ENCODE measurements at regions not wholly inside any gene's neighbourhood (a gene's known extent, or its start where the extent isn't known, plus 50 kb on each side); places are given as distances from the start of the nearest gene placed in this dataset.
A peak's percentile ranks its signal among the peaks of the same experiment; 100 is the strongest.

DNA sequence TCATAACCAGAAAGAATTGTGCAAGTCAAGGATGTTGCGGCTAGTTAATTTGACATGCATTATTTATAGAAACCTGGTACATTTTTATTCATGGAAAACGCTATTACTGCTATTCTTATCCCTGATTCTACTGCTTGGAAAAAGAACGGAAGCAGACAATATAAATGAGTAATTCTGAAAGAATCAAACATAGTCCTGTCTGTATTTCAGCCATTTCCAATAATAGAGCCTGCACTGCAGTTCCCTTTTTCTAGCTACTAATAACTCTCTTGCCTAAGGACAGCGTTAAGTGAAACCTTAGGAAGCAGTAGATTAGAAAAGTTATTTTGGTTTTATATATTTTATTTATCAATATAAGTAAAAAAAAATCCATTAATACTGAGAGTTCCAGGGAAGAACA is 414.9 kb downstream of the CYLC2 start:
- no peak overlapping the region for H3K4me3 ChIP-seq (replicated peaks in 1 of 2; ENCODE audit: low read depth in 2 of 2, low read length in 2 of 2)
- TF ChIP-seq, protein P1, sequence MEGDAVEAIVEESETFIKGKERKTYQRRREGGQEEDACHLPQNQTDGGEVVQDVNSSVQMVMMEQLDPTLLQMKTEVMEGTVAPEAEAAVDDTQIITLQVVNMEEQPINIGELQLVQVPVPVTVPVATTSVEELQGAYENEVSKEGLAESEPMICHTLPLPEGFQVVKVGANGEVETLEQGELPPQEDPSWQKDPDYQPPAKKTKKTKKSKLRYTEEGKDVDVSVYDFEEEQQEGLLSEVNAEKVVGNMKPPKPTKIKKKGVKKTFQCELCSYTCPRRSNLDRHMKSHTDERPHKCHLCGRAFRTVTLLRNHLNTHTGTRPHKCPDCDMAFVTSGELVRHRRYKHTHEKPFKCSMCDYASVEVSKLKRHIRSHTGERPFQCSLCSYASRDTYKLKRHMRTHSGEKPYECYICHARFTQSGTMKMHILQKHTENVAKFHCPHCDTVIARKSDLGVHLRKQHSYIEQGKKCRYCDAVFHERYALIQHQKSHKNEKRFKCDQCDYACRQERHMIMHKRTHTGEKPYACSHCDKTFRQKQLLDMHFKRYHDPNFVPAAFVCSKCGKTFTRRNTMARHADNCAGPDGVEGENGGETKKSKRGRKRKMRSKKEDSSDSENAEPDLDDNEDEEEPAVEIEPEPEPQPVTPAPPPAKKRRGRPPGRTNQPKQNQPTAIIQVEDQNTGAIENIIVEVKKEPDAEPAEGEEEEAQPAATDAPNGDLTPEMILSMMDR (IDR thresholded peaks at IDR 0.05; ENCODE audit: low read depth, low read length), result no peak
- DNase-seq (ENCODE audit: low read depth in 2 of 2), result peak in 1 of 2 donors; percentile 18

DNA sequence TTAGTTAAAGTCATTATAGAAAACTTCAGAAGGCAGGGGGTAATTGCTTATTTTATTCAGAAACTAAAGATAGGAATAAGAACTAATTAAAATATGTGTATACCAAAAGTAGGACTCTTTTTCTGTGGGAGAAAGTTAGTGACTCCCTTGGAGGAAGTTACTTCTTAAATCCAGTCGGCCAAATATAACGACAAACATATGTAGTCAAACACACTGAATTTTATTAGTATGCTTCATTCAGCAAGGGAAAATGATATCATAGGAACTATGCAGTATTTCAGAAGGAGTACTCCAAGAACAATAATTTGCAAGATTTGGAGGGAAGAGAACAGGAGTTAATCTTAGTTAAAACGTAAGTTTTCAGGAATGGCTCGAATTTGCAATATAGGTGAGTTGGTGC is 432.6 kb downstream of the CYLC2 start:
- TF ChIP-seq, protein P1 (IDR thresholded peaks at IDR 0.05; ENCODE audit: low read depth, low read length), result no peak
- no peak overlapping the region for H3K4me3 ChIP-seq (replicated peaks in 1 of 2; ENCODE audit: low read depth in 2 of 2, low read length in 2 of 2)
- DNase-seq (ENCODE audit: low read depth in 2 of 2), result no peak

DNA sequence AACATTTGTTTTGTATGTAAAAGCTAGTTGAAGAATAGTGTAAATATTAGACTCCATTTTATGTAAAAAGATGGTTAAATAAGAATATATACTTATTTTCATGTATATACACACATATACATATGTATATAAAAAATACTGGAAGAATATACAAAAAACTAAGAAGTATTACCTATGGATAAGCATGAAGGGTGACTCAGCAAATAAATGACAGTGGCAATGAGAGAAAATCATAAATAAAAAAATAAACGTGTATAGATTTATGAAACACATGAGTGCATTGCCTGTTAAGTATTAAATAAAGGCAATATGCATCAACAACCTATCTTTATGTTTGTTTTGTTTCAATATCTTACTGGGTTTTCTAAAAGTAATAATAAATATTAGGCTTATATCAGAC is 435.3 kb downstream of the CYLC2 start:
- TF ChIP-seq, protein P1 (IDR thresholded peaks at IDR 0.05; ENCODE audit: low read depth, low read length), result no peak
- H3K4me3 ChIP-seq (replicated peaks in 1 of 2; ENCODE audit: low read depth in 2 of 2, low read length in 2 of 2), result no peak overlapping the region
- DNase-seq (ENCODE audit: low read depth in 2 of 2), result no peak

DNA sequence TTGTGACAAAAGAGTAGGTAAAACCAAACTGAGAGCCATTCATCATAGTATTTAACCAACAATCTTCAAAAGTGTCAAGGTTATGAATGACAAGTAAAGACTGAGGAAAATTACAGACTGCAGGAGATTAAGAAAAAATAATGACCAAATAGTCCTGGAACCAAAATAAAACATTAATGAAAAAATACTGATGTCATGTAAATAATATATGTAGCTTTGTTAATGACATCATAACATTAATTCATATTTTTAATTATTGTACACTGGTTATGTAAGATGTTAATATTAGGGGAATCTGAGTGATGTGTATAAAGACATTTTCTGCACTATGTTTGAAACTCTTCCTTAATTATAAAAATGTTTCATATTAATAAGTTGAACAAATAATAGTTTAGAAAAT is 436.7 kb downstream of the CYLC2 start:
- TF ChIP-seq, protein P1 (IDR thresholded peaks at IDR 0.05; ENCODE audit: low read depth, low read length), result no peak
- DNase-seq (ENCODE audit: low read depth in 2 of 2), result no peak
- H3K4me3 ChIP-seq (replicated peaks in 1 of 2; ENCODE audit: low read depth in 2 of 2, low read length in 2 of 2), result no peak overlapping the region

DNA sequence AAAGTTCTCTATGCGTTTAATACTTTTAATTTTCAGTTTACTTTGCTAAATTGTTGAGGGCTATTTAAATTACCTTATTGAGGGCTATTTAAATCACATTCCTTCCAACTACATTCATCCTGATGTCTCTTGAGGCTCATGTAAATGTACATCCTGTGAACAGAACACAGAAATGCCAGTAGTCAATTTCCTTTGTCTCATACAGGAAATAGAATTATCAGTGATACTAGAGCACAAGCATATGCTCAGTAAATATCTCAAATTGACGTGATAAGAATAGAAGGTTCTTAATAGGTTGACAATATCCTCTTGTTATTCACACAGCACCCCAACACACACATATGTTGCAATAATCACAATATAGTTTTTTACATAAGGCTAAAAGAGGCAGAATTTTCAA is 449.0 kb downstream of the CYLC2 start:
- TF ChIP-seq, protein P1 (IDR thresholded peaks at IDR 0.05; ENCODE audit: low read depth, low read length), result no peak
- H3K4me3 ChIP-seq (replicated peaks in 1 of 2; ENCODE audit: low read depth in 2 of 2, low read length in 2 of 2), result no peak overlapping the region
- DNase-seq (ENCODE audit: low read depth in 2 of 2), result peak; percentile 0 to 51

DNA sequence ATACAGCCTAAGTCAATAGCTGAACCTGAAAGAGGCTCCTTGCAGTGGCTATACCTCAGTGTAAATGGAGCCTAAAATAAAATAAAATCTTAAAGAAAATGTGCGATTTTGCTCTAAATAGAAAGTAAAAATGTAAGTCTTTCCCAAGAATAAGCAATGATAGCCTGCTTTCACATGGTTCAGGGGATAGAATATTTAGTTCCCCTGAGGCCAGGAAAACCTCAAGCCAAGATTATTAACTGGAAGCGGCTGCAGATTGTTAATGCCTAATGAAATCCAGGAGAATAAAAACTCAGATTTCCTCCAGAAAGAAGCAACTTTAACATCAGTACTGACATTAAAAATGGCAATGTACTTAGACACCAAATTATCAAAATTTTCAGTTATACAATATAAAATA is 463.7 kb downstream of the CYLC2 start:
- DNase-seq (ENCODE audit: low read depth in 2 of 2), result no peak
- TF ChIP-seq, protein P1 (IDR thresholded peaks at IDR 0.05; ENCODE audit: low read depth, low read length), result no peak
- no peak overlapping the region for H3K4me3 ChIP-seq (replicated peaks in 1 of 2; ENCODE audit: low read depth in 2 of 2, low read length in 2 of 2)

DNA sequence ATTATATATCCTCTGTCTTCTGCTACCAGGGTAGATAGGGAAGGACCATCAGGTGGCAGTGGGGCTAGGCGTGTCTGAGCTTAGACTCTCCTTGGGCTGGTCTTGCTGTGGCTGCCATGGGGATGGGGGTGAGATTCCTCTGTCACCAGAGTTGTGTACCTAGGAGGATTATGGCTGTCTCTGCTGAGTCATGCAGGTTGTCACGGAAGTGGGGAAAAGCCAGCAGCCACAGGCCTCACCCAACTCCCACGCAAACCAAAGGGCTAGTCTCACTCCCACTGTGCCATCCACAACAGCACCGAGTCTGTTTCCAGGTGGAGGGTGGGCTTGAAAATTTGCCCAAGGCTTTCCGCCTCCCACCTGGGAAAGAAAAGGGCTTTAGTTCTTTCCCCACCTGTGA is 476.1 kb downstream of the CYLC2 start:
- TF ChIP-seq, protein P1 (IDR thresholded peaks at IDR 0.05; ENCODE audit: low read depth, low read length), result no peak

More for the DNA sequence above, 476.1 kb downstream of the CYLC2 start:
- no peak overlapping the region for H3K4me3 ChIP-seq (replicated peaks in 1 of 2; ENCODE audit: low read depth in 2 of 2, low read length in 2 of 2)
- no peak for DNase-seq (ENCODE audit: low read depth in 2 of 2)
